PC-9 (cell line): ENCODE measurements at regions not wholly inside any gene's neighbourhood (a gene's known extent, or its start where the extent isn't known, plus 50 kb on each side); places are given as distances from the start of the nearest gene placed in this dataset.

Experiments used
- EZH2 ChIP-seq: fragments of 200-600 bp; sonication (generic); IDR thresholded peaks from 2 replicates; pipeline ENCODE4 v1.8.0; 2017; ENCODE audit warnings: antibody characterized with exemption, low read depth
- TF ChIP-seq, protein P1 (sequence below): fragments of 200-600 bp; sonication (generic); conservative IDR thresholded peaks from 2 replicates; pipeline ENCODE4 v1.6.1; 2017; ENCODE audit warnings: mixed run types, antibody characterized with exemption, mild to moderate bottlenecking, moderate library complexity

- TF ChIP-seq EZH2 = no peak
- TF ChIP-seq, protein P1, sequence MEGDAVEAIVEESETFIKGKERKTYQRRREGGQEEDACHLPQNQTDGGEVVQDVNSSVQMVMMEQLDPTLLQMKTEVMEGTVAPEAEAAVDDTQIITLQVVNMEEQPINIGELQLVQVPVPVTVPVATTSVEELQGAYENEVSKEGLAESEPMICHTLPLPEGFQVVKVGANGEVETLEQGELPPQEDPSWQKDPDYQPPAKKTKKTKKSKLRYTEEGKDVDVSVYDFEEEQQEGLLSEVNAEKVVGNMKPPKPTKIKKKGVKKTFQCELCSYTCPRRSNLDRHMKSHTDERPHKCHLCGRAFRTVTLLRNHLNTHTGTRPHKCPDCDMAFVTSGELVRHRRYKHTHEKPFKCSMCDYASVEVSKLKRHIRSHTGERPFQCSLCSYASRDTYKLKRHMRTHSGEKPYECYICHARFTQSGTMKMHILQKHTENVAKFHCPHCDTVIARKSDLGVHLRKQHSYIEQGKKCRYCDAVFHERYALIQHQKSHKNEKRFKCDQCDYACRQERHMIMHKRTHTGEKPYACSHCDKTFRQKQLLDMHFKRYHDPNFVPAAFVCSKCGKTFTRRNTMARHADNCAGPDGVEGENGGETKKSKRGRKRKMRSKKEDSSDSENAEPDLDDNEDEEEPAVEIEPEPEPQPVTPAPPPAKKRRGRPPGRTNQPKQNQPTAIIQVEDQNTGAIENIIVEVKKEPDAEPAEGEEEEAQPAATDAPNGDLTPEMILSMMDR = no peak
Measured at GRCh38 chr4:122017296-122017695, 65.4 kb upstream of the TRPC3 start.
